ENCODE measurements at regions not wholly inside any gene's neighbourhood (a gene's known extent, or its start where the extent isn't known, plus 50 kb on each side); places are given as distances from the start of the nearest gene placed in this dataset.

DNA sequence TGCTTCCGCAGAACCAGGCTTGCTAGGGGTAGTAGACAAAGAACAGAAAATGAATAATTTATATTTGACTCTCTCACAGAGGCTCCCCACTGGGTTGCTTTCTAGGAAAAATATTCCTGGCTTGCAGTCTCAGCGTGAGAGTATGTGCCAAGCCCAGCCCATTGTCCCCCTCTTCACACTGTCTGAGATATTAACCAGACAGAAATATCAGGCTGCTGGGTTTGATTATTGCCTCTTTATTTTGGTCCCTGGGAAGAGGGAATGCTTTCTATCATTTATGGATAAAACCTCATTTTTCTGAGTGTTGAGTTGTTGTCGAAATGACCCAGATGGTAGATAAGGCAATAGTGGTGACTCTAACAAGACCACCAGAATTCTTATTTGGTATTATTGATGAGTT, 367.9 kb downstream of the METTL15 start:
- no peak for DNase-seq (ENCODE audit: low spot score)

DNA sequence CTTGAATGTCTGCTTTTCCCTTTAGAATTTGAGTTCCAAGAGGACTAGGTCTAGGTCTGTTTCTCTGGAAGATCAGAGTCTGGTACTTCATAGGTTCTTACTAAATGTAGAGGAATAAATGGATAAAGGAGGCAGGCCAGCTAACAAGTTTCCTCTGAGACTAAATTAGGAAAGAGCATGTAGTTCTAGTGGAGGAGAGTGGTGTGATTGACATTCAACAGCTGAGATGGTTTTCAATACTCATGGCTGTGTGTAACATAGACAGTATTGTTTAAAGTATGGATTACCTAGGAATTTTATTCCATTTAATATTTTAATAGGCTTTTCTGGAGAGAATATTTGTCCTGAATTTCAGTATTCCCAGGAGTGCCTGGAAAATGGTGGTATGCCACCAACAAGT, 364.7 kb downstream of the METTL15 start:
- no peak for DNase-seq (ENCODE audit: low spot score)

DNA sequence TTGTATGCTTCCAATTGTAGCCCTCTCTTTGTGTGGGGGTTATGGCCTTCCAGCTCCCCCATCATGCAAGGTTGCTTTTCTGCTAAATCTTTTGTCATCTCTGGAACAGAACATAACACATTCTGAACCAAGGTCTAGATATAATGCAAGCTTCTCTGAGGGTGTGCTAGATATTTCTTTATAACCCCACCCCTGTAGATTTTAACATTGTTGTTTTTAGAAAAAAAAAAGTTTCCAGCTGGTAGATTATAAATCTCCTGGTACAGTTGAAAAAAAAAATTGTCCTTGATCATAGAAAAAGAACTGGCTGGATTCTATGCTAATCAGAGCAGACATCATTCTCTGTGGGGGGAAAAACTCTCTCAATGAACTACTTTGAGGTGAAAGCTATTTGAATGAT, 363.3 kb downstream of the METTL15 start:
- DNase-seq (ENCODE audit: low spot score): no peak

DNA sequence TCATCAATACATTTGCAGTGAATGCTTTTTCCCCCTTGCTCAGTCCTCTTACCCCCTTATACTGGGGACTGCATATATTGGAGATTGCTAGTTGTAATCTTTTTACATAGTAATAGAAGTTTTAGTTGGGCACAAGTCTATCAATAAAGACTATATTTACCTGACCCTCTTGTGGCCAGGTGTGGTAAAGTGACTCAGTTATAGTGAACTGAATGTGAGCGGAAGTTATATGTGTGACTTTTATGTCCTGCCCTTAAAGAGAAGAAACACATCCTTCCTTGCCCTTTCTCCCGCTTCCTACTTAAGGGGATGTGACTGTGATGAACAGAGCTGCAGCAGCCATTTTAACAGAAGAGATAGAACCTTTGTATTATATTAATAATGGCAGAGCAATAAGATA, 362.0 kb downstream of the METTL15 start:
- no peak for DNase-seq (ENCODE audit: low spot score)

DNA sequence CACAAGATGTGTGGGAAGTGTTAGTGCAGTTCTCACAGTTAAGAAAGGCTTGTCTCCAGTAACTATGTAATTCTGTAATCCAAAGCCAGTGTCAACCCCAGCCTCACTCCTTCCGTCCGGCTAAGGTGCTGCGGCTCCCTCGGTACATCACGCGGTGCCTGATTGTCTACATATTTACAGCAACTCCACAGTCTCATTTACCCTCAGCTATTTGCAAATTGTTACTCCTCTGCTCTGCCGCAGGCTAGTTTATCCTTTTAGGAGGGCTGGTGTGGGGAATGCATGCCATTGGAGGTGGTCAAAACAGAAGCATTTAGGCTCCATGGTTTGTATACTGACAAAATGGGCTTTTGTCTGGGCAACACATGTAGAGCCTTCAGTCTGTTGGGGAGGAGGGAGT, 358.3 kb downstream of the METTL15 start:
- no peak for DNase-seq (ENCODE audit: low spot score)

DNA sequence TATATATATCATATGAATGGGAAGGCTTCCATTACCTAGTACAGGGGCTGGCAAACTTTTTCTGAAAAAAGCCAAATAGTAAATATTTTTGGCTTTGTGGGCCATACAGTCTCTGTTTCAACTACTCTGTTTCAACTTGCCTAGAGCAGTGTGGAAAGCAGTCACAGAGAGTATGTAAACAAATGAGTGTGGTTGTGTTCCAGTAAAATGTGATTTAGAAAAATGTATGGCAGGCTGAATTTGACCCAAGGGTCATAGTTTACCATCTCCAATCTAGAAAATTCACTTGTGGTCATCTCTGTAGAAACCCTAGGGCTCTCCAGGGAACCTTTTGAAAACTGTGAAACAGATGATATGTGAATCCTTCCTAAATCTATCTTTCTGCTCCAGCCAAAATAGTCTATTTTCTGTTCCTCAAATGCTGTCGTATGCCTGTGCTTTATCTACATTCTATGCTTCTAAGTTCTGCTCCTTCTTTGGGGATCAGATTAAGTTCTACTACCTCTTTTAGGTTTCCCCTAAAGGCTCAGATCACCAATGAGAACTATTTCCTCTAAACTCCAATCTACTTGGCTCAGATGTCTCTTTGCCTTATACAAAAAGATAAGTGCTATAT, 356.2 kb downstream of the METTL15 start:
- DNase-seq (ENCODE audit: low spot score): no peak

DNA sequence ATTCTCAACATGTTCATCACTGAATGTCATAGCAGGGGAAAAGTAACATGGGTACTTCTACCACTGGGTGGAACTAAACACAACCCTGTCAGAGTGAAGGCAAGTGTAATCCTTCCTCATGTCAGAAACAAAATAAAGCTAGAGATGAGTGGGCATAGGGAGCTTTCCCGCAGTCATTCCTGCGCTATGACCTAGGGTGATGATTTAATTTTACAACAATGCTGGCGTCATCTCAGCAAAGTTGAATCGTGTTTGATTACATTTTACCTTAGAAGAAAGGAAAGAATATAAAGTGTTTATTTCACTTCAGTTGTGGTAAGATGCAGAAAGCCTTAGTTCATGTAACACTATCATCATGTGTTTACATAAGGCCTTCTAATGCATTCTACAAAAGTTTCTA, 355.6 kb downstream of the METTL15 start:
- no peak for DNase-seq (ENCODE audit: low spot score)

DNA sequence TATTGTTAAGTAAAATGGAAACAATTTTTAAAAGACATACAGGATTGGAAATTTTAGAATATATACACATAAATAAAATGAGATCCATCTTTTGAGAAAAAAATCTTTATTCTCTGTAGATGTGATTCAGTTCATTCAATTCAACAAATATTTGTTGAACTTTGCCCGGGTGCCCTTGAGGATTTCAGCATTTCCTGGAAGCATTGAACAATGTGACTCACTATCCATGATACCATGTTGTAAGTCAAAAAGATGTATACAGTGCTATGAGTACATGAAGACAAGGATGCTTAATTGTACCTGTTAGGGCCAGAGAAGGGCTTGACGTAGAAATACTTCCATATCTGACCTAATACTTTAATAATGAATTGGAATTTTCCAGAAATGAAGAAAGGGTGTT, 353.7 kb downstream of the METTL15 start:
- no peak for DNase-seq (ENCODE audit: low spot score)

DNA sequence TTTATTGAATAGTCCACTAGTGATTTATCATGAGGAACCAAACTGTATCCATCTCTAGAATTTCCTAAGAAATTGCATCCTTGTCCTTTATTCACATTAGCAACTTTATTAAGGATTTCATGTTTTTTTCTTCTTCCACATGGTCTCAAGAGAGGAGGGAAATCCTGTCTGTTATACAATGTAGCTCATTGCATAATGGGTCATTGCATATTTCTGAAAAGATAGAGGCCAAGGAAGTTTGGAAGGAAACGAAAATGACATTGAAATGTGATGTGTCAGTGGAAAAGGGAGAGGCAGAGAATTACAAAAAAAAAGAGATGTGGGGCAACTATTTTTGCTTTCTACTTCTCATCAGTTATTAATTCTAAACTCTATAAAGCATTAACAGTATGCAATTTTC, 353.1 kb downstream of the METTL15 start:
- no peak for DNase-seq (ENCODE audit: low spot score)

DNA sequence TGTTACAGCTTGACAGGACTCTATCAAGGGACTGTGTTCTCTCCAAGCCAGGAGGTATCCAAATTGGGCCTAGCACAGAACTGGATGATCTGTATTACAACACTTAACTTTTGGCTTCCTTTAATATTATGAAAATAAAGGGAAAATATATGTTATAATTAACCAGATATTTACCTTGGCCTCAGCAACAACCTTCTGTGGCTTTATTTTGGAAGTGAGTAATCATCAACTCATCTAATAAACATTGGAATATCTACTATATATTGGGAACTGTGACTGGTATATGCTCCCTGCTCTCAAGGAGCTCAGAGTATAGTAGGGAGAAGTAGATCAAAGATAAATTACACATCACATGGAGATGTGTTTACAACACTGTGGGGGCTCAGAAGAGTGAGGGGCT, 352.2 kb downstream of the METTL15 start:
- DNase-seq (ENCODE audit: low spot score): no peak

DNA sequence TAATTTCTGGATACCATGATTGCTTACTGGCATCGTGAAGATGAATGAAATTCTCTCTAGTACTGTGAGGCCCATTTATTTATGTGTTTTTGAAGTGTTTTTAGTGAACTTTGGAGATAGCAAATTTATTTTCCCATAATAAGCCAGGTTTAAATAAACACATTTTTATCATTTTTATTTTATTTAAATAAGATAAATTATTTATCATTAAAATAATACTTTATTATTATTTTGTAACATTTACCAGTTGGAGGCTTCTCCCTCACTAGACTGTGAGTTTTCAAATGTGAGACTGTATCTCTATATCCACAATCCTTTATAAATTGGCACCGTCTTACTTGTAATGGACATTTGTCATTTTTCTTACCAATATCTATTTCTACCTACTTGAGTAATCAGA, 351.7 kb downstream of the METTL15 start:
- no peak for DNase-seq (ENCODE audit: low spot score)

DNA sequence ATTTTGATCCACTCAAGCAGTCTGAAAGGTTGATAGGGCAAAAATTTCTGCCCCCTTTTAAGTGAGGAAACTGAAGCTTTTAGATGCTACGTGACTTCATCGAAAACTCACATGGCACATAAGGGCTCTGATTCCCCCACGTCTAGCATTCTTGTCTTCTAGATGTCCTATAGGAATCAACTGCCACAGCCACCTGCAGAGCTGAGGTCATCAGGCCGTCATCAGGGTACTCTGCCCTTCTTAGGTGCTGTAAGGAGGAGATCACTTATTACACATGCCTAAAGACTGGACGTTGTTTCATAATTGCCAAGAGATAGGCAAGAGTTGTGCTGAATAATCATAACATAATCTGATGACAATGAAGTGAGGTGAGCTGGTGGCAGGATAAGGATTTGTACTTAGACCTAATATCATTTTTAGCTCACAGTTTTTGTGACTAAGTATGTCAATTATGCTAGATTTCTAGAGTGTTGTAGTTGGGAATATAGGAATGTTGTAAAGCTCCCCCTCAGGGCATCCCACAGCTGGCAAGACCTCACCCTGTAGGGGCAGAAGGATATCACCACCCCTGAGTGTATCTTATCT, 349.4 kb downstream of the METTL15 start:
- DNase-seq (ENCODE audit: low spot score): no peak

DNA sequence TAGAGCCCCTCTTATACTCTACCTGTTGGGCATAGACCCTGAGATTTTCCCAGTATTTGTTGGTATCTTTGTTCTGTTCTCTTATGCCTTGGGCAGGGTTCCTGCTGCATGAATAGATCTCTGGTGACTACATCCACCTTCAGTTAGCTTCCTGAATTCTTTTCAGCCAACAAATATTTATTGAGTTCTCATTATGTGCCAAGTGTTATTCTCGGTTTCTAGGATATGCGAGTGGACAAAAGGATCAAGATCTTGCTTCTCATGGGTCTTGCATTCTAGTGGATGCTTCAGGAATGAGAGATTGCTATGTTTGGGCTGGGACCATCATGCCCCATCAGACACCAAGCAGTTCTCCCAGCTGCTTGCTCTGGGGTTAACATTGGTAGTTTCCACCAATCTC, 340.0 kb downstream of the METTL15 start:
- DNase-seq (ENCODE audit: low spot score): no peak

DNA sequence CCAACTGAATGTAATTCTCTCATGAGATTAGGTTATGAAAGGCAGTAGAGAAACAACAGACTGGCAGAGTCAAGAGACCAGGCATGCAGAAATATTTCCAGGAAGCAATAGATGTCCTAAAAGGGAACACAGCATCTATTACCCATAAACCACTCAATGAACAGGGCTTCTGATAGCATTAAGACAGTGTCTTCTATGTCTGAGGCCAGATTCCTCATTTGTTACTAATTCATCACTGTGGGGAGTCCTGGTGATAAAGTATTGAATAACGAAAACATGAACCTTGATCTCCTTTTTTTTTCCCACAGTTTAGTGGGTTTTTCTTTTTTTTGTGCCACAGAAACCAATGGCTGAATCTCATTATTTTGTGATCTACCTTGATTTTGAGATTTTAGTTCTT, 339.0 kb downstream of the METTL15 start:
- no peak for DNase-seq (ENCODE audit: low spot score)

DNA sequence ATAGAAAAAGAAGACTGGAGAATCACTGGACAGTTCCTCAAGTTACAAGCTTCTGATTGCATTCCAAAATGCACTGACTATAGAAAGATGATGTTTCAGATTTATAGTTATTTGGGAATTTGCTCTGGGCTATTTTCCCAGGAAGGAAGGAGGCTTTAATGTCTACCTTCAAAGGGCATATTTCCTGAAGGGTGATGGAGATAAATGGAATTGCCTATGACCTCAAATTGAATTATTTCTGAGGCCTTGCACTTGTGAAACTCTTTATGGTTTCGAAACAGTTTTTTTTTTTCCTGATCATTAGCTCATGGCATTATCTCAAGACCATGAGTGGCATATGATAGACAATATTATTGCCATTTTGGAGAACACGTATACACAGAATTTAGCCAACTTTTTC, 333.9 kb downstream of the METTL15 start:
- DNase-seq (ENCODE audit: low spot score): no peak

DNA sequence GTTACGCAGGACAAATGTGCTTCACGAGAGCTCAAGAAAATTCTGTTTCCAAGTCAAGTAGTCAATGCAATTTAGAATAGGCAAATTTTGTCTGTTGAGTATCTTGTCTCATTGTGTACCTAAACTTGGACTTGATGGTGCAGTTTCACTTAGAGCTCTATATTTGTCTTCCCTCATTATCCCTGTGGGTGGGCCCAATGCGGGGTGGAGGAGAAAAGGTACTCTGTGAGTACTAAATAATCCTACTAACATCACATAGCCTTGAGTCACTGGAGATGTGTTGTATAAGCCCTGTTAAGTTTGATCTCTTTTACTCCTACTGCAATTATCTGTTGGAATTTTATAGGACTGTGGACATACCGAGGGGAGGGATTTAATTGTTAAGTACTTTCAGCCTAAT, 331.2 kb downstream of the METTL15 start:
- no peak for DNase-seq (ENCODE audit: low spot score)

DNA sequence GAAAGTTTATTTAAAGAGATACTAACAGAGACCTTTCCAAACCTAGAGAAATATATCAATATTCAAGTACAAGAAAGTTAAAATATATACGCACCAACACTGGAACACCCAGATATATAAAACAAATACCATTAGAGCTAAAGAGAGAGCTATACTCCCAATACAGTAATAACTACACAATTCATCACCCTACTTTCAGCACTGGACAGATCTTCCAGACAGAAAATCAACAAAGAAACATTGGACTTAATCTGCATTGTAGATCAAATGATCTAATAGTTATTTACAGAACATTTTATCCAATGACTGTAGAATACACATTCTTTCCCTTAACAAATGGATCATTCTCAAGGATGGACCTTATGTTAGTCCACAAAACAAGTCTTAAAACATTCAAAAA, 311.9 kb downstream of the METTL15 start:
- no peak for DNase-seq (ENCODE audit: low spot score)

DNA sequence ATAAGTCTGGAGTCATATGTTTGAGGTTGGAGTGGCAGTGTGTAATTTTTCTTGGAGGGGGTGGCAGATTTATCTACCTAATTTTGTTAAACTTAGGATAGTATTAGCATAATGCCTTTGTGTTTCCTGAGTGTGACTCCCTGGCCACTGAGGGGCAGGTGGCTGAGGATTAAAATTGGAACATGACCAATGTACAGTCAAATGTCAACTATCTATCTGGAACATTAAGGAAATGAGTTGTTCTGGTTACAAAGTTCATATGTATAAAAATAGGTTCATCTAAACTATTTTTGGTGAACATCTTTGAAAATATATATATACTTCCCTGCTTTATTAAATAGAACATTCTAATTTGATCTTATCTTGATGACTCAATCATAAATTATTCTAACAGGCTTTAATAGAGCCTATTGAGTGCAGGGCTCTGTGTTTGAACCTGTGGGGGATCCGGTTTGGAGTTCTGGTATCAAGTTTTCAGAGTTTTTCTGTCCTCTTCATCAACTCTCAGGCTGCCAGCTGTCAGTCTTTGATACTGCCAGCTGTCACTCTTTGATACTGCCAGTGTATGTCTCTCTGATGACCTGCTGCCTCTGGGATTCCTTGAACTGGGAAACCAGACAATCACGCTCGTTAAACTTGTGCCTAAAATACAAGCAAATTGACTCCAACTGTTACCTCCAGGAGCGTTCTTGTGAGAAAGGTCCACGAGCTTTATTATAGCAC, 309.6 kb downstream of the METTL15 start:
- DNase-seq (ENCODE audit: low spot score): no peak

DNA sequence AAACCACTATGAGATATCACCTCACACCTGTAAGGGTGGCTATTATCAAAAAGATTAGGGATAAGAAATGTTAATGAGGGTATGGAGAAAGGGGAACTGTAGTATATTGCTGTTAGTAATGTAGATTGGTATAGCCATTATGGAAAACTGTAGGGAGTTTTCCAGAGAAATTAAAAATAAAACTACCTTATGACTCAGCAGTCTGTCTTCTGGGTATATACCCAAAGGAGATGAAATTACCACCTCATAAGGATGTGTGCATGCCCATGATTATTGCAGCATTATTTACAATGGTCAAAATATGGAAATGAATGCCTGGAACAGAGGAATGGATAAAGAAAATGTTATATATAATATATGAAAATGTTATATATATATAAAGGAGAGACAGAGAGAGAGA, 303.8 kb downstream of the METTL15 start:
- DNase-seq (ENCODE audit: low spot score): no peak

DNA sequence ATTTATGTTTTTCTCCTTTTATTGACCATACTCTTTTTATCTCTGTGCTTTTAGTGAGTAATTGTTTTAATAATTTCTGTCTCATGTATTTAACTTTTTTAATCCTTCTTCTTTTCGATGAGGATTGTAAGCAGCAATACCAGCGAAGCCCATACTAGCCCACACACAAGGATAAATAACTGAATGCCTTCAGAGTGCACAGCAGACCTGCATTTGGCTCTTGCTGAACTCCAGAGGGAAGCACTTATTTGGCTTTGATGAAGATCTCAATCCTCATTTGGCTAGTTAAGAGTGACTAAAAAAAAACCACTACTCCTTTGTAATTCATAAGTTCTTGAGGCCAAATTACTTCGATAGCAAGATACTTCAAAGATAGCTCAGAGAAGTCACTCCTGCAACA, 293.3 kb downstream of the METTL15 start:
- DNase-seq (ENCODE audit: low spot score): no peak

DNA sequence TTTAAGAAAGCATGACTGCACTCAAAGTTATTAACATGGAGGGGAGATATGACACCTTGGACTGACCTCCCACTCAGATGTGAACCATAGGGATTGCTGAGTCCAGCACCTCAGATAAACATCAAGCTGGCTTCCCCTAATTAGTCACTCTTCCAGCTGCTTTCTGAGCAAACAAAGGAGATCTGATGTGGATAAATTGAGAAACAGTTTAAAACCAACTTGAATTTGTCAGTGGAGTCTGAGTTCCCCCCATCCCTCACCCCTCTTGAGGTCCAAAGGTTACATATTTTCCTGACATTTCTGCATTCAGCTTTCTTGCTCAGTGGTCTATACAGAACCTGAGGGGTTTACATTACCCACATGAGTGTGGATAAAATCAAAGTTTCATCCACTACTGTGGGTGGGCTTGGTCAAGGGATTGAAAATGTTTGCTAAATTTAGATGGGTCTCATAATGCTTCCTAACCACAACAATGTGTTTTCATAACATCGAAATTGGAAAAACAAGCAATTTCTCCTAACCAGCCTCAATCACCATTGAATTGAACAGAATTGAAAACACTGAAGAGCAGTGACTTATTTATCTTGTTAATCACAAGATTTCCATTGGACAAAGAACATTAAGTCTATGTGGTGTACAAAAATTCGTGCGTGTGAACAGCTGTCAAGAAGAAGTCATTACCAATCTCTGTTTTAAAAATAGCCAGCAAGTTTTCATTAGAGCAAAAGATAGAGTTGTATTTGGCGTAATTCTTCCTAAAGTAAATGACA, 292.3 kb downstream of the METTL15 start:
- DNase-seq (ENCODE audit: low spot score): no peak

DNA sequence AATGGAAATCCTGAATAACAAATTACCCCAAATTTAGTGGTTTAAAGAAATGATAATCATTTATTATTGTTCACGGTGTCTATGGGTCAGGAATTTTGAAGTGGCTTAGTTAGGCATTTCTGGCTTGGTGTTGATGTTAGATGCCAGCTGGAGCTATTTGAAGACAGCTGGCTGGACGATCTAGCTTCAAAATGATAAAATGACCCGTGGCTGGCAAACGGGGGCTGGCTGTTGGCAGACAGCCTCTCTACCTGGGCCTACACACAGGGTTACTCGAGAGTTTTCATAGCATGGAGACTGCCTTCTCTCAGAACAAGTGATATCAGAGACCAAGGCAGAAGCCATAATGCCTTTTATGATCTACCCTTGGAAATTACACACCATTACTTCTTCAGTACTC, 285.2 kb downstream of the METTL15 start:
- DNase-seq (ENCODE audit: low spot score): no peak

DNA sequence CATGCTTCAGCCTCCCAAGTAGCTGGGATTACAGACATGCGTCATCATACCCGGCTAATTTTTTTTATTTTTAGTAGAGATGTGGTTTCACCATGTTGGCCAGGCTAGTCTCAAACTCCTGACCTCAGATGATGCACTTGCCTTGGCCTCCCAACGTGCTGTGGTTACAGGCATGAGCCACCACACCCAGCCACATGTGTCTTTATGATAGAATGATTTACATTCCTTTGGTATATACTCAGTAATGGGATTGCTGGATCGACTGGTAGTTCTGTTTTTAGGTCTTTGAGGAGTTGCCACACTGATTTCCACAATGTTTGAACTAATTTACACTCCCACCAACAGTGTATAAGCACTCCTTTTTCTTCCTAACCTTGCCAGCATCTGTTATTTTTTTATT, 276.2 kb downstream of the METTL15 start:
- no peak for DNase-seq (ENCODE audit: low spot score)
